Hepatocyte (in vitro differentiated cells): ENCODE measurements at regions not wholly inside any gene's neighbourhood (a gene's known extent, or its start where the extent isn't known, plus 50 kb on each side); places are given as distances from the start of the nearest gene placed in this dataset.
A peak's percentile ranks its signal among the peaks of the same experiment; 100 is the strongest.

Source experiments
- DNase-seq: peaks from one replicate; pipeline ENCODE4 v3.0.0-alpha.2; 2016; ENCODE audit warnings: low spot score
- H2AFZ ChIP-seq: fragments of 200-600 bp; sonication (generic); 2 replicates; pipeline ENCODE4 v1.6.0; 2016; ENCODE audit warnings: antibody characterized with exemption, mild to moderate bottlenecking
- H3K27ac ChIP-seq: fragments of 200-600 bp; sonication (generic); 2 replicates; pipeline ENCODE4 v1.5.1; 2016; ENCODE audit warnings: mild to moderate bottlenecking
- H3K27me3 ChIP-seq: fragments of 200-600 bp; sonication (generic); 2 replicates; pipeline ENCODE4 v1.6.1; 2016
- H3K36me3 ChIP-seq: fragments of 200-600 bp; sonication (generic); replicated peaks from 2 replicates; pipeline ENCODE4 v1.5.1; 2016; ENCODE audit warnings: low read depth; ENCODE audit not compliant: insufficient read depth
- H3K4me1 ChIP-seq: fragments of 200-600 bp; sonication (generic); 2 replicates; pipeline ENCODE4 v1.5.1; 2016; ENCODE audit warnings: mild to moderate bottlenecking, moderate library complexity; ENCODE audit not compliant: insufficient read depth
- H3K4me2 ChIP-seq: fragments of 200-600 bp; sonication (generic); 2 replicates; pipeline ENCODE4 v1.6.0; 2016
- H3K4me3 ChIP-seq: fragments of 200-600 bp; sonication (generic); 2 replicates; pipeline ENCODE4 v1.5.1; 2016; ENCODE audit warnings: mild to moderate bottlenecking
- H3K79me2 ChIP-seq: fragments of 200-600 bp; sonication (generic); 2 replicates; pipeline ENCODE4 v1.6.0; 2017; ENCODE audit warnings: mild to moderate bottlenecking
- H3K9me2 ChIP-seq: fragments of 200-600 bp; sonication (generic); replicated peaks from 2 replicates; pipeline ENCODE4 v1.6.0; 2017; ENCODE audit warnings: mild to moderate bottlenecking; ENCODE audit not compliant: insufficient read depth
- H3K9me3 ChIP-seq: fragments of 200-600 bp; sonication (generic); 2 replicates; pipeline ENCODE4 v1.5.1; 2016; ENCODE audit warnings: low read depth, mild to moderate bottlenecking
- H4K20me1 ChIP-seq: fragments of 200-600 bp; sonication (generic); 2 replicates; pipeline ENCODE4 v1.6.0; 2016; ENCODE audit warnings: mild to moderate bottlenecking; ENCODE audit not compliant: insufficient read depth, poor library complexity, severe bottlenecking
- CTCF ChIP-seq: fragments of 200-600 bp; sonication (generic); IDR thresholded peaks from 2 replicates; pipeline ENCODE4 v1.5.1; 2016; ENCODE audit warnings: antibody characterized with exemption, mild to moderate bottlenecking; ENCODE audit not compliant: poor library complexity
- EZH2 ChIP-seq: fragments of 200-600 bp; sonication (generic); IDR thresholded peaks from 2 replicates; pipeline ENCODE4 v1.6.1; 2016; ENCODE audit warnings: antibody characterized with exemption, mild to moderate bottlenecking, borderline replicate concordance
- EZH2phosphoT487 ChIP-seq: fragments of 200-600 bp; sonication (generic); IDR thresholded peaks from one replicate; pipeline ENCODE4 v1.6.1; 2018; ENCODE audit warnings: antibody characterized with exemption, mild to moderate bottlenecking, low read depth, moderate library complexity; ENCODE audit not compliant: unreplicated experiment, severe bottlenecking
- WGBS: methylation state at CpG from one replicate; pipeline ENCODE4 v1.1.6; 2016; ENCODE audit warnings: low lambda C conversion rate; ENCODE audit errors: missing lambda C conversion rate; 5-methylcytosine and 5-hydroxymethylcytosine counted together

DNA sequence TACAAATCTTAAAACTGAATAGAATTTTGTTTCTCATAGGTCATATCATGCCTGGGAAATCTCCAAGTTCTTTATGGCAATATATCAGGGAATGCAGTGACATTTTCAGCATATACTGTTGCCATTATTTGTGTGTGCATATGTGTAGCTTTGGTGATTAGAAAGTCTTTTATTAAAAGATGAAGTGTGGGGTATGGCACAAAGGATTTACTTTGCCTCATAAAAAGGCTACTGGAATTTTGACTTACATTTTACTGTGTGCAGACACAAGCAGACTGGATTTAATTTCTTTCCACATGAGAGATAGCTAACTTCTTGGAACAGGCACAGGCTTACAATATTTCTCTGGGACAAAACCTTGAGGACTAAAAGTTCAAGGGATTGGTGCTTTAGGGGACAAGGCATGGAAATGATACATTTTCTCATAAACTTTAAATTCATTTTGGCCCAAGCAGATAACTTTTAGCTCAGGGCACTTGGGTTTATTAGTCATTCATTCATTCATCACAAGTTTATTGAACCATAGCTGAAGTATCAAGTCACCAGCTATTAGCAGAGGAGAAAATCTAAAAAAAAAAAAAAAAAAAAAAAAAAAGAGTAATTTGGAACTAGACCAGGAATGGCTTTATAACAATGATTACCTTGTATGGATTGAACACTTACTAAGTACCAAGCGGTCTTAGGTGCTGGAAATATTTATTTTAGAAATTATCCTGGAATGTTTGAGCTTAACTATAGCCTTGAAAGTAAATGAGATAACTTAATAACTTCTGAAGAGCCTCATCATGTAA lies 191.5 kb downstream of the SLIT2 start:
- H3K79me2 ChIP-seq: no peaks in the 10 kb centered on the region
- DNase-seq: no peak
- H3K4me1 ChIP-seq: peaks cover 6% of the 10 kb centered on the region
- no peaks in the 10 kb centered on the region for H3K27me3 ChIP-seq
- H3K4me3 ChIP-seq: no peak overlapping the region
- no peaks in the 10 kb centered on the region for H3K9me3 ChIP-seq
- no peak overlapping the region for H3K4me2 ChIP-seq
- no peak overlapping the region for H3K27ac ChIP-seq
- H2AFZ ChIP-seq: no peak overlapping the region
- WGBS: 75% methylated on average over 1 of the region's 1 CpG
- no peaks in the 10 kb centered on the region for H4K20me1 ChIP-seq
- TF ChIP-seq EZH2phosphoT487 (no peak), CTCF (no peak), EZH2 (no peak)
- H3K36me3 ChIP-seq: no peaks in the 10 kb centered on the region
- no peaks in the 10 kb centered on the region for H3K9me2 ChIP-seq

DNA sequence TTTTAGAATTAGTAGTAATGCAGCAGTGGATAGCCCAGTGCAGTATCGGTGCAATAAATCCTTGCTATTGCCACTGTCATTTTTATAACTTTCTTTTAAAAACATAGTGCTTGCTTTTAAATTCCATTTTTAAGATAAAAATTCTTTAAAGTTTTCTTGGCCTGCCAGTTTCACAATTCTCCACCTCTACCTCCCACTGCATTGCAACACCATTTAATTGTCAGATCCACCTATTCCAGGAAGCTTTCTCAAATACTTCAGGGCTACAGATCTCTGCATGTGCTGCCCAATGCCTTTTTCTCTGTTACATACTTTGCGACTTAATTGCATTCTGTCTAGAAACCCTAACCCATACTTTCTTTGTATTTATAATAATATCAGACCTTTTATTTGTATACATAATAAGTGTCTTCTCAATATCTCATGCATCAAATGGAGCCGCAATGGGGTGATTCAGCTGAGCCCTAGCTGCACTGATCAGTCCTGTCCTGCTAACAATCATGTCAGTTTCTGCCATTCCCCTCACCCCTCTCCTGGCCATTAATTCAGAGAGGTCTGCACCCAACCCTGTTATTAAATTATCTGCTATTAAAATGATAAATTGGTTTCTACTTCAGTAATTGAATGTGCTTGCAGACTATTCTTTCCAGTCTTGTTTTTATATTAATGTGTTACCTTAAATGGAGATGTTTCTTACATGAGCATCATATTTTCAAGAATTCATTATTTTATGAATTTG lies 193.1 kb downstream of the SLIT2 start:
- Histone ChIP-seq H2AFZ (no peak overlapping the region), H3K9me2 (no peaks in the 10 kb centered on the region), H3K36me3 (no peaks in the 10 kb centered on the region), H3K9me3 (no peaks in the 10 kb centered on the region), H3K4me1 (peaks cover 6% of the 10 kb centered on the region), H3K4me2 (no peak overlapping the region), H3K27me3 (no peaks in the 10 kb centered on the region), H3K27ac (no peak overlapping the region), H3K4me3 (no peak overlapping the region), H4K20me1 (no peaks in the 10 kb centered on the region), H3K79me2 (no peaks in the 10 kb centered on the region)
- TF ChIP-seq EZH2: no peak
- no peak for TF ChIP-seq CTCF
- TF ChIP-seq EZH2phosphoT487: no peak
- WGBS: 87% methylated on average over 3 of the region's 3 CpGs
- DNase-seq: no peak

DNA sequence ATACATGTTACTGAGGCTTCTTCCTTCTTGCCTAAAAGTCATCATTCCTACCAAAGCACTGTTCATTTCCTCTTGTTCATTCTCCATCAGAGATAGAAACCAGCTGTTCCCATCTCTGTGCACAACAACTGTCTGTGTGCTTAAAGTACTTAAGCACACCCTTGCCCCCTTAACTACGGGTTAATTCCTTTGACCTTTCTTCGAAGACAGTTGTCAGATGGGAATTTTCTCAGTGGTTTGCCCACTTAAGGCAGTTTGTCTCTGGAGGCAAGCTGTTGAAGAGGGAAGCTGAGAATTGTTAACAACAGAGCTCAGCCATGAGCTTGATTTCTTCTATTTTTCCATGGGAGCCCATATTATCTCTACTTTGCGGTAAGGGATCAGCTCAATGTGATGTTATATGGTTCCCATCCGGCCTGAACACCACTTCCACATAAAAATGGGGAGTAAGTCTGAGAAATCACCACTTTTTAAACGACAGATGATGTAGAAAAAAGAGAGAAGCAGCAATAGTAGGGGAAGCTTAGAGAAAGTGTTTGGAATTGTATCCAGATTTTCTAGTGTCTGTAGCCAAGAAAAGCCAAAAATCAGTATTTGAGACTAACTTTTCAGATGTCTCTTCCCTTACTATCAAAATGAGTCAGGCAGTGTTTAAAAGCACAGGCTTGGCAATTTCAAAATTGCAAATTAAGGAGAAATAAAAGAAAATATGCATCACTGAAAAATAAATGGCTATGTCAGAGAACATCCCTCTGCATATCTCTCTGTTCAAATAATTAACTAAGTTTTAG lies 194.4 kb downstream of the SLIT2 start:
- Histone ChIP-seq H3K9me2 (no peaks in the 10 kb centered on the region), H3K4me2 (no peak overlapping the region), H4K20me1 (no peaks in the 10 kb centered on the region), H3K27ac (no peak overlapping the region), H3K4me3 (no peak overlapping the region), H2AFZ (no peak overlapping the region), H3K9me3 (no peaks in the 10 kb centered on the region), H3K36me3 (no peaks in the 10 kb centered on the region), H3K27me3 (no peaks in the 10 kb centered on the region), H3K79me2 (no peaks in the 10 kb centered on the region), H3K4me1 (peaks cover 6% of the 10 kb centered on the region)
- no peak for DNase-seq
- TF ChIP-seq CTCF (no peak), EZH2phosphoT487 (peak; percentile 80)
- 36% methylated on average over 5 of the region's 5 CpGs for WGBS
